SK-N-SH (cell line): ENCODE measurements at regions not wholly inside any gene's neighbourhood (a gene's known extent, or its start where the extent isn't known, plus 50 kb on each side); places are given as distances from the start of the nearest gene placed in this dataset.

Source experiments
- EP300 ChIP-seq, 2 experiments: IDR thresholded peaks; 2 replicates each; pipeline versions ENCODE4 v1.4.0 to v1.6.1; 2012; ENCODE audit warnings: borderline replicate concordance in 1 of 2, low read depth in 1 of 2, low read length in 1 of 2
- JUND ChIP-seq: IDR thresholded peaks from 2 replicates; pipeline ENCODE4 v1.4.0; 2012
- RAD21 ChIP-seq: IDR thresholded peaks from 2 replicates; pipeline ENCODE4 v1.6.1; 2012; ENCODE audit warnings: mild to moderate bottlenecking, low read length
- TF ChIP-seq, protein P1 (sequence below): fragments of 200-600 bp; sonication (generic); IDR thresholded peaks from 2 replicates; pipeline ENCODE4 v1.6.1; 2017; ENCODE audit warnings: antibody characterized with exemption, mild to moderate bottlenecking, moderate library complexity
- TF ChIP-seq, protein P2 (sequence below): fragments of 150-350 bp; IDR thresholded peaks from 2 replicates; pipeline ENCODE4 v1.6.1; 2017; ENCODE audit warnings: antibody characterized with exemption, low read length, low read depth, borderline replicate concordance

DNA sequence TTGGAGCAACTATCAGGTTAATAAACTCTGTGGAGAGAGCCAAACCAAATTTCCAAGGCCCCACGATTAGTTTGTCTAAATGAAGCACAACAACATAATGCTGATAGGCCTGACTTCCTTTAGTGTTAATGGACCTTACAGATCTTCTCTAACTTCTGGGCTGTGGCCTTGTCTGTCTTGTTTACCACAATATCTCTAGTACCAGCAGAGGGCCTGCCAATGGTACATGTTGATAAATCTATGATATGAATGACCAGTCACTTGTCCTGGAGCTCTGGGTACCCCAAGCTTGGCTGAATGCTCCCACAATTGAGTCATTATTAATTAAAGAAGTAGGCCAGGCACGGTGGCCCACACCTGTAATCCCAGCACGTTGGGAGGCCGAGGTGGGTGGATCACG, 78.9 kb upstream of the CISTR start:
- no peak for TF ChIP-seq RAD21
- TF ChIP-seq, protein P1, sequence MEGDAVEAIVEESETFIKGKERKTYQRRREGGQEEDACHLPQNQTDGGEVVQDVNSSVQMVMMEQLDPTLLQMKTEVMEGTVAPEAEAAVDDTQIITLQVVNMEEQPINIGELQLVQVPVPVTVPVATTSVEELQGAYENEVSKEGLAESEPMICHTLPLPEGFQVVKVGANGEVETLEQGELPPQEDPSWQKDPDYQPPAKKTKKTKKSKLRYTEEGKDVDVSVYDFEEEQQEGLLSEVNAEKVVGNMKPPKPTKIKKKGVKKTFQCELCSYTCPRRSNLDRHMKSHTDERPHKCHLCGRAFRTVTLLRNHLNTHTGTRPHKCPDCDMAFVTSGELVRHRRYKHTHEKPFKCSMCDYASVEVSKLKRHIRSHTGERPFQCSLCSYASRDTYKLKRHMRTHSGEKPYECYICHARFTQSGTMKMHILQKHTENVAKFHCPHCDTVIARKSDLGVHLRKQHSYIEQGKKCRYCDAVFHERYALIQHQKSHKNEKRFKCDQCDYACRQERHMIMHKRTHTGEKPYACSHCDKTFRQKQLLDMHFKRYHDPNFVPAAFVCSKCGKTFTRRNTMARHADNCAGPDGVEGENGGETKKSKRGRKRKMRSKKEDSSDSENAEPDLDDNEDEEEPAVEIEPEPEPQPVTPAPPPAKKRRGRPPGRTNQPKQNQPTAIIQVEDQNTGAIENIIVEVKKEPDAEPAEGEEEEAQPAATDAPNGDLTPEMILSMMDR = no peak
- TF ChIP-seq, protein P2, sequence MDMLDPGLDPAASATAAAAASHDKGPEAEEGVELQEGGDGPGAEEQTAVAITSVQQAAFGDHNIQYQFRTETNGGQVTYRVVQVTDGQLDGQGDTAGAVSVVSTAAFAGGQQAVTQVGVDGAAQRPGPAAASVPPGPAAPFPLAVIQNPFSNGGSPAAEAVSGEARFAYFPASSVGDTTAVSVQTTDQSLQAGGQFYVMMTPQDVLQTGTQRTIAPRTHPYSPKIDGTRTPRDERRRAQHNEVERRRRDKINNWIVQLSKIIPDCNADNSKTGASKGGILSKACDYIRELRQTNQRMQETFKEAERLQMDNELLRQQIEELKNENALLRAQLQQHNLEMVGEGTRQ = no peak
- TF ChIP-seq JUND = no peak
- TF ChIP-seq EP300 (IDR thresholded peaks at IDR 0.05; ENCODE audit: borderline replicate concordance in 1 of 2, low read depth in 1 of 2, low read length in 1 of 2) = no peak
